Activated CD8-positive, alpha-beta T cell treated with anti-CD3 and anti-CD28 coated beads for 36 hours (primary cell): ENCODE measurements at regions not wholly inside any gene's neighbourhood (a gene's known extent, or its start where the extent isn't known, plus 50 kb on each side); places are given as distances from the start of the nearest gene placed in this dataset.

Experiments
- ATAC-seq: fragments of 200-7000 bp; cut with Tn5 transposase; one replicate; pipeline ENCODE4 v1.10.0; 2021; ENCODE audit warnings: mild to moderate bottlenecking, moderate library complexity
- CTCF ChIA-PET: fragments of 350-600 bp; sonication (Branson Sonifier 250); formaldehyde crosslinking; loops from one replicate; lab custom pipeline; 2021; ENCODE audit warnings: antibody characterized with exemption; lab: Charles Lee
- POLR2A ChIA-PET: fragments of 350-600 bp; sonication (Branson Sonifier 250); formaldehyde crosslinking; loops from one replicate; lab custom pipeline; 2021; ENCODE audit warnings: antibody characterized with exemption; lab: Charles Lee
- DNase-seq: peaks from one replicate; pipeline ENCODE4 v3.0.0-alpha.2; 2020
- H3K27ac Mint-ChIP-seq: one replicate; pipeline ENCODE4 v1.8.0; 2021; ENCODE audit warnings: mild to moderate bottlenecking, mixed read lengths
- H3K27me3 Mint-ChIP-seq: one replicate; pipeline ENCODE4 v1.8.0; 2021; ENCODE audit warnings: mixed read lengths
- H3K36me3 Mint-ChIP-seq: one replicate; pipeline ENCODE4 v1.8.0; 2021; ENCODE audit warnings: low read depth, mixed read lengths
- H3K4me1 Mint-ChIP-seq: one replicate; pipeline ENCODE4 v1.8.0; 2021; ENCODE audit warnings: low read depth, mixed read lengths
- H3K4me3 Mint-ChIP-seq: one replicate; pipeline ENCODE4 v1.8.0; 2021; ENCODE audit warnings: mild to moderate bottlenecking, moderate library complexity, mixed read lengths
- H3K9me3 Mint-ChIP-seq: one replicate; pipeline ENCODE4 v1.8.0; 2021; ENCODE audit warnings: mixed read lengths
- intact Hi-C: fragments of 100-400 bp; cut with micrococcal nuclease; formaldehyde crosslinking; loops from one replicate; pipeline ENCODE4 v1.10.0; 2022
- TF ChIP-seq, protein P1 (sequence below): fragments of 200-600 bp; IDR thresholded peaks from one replicate; pipeline ENCODE4 v1.8.0; 2022; ENCODE audit warnings: antibody characterized with exemption, mild to moderate bottlenecking

GRCh38 chr6:169883316-169883715 lies 131.9 kb downstream of the ERMARD start:
- ChIA-PET POLR2A (no interaction called here), CTCF (interaction anchor here (1.9 kb wide), 1 partner anchor 52 kb away, joined by 8 read pairs; no protein-coding TSS in a partner anchor)
- ATAC-seq, result no peak
- Mint-ChIP-seq H3K4me3 (no peak overlapping the region), H3K27me3 (peaks cover 8% of the 10 kb centered on the region), H3K36me3 (no peaks in the 10 kb centered on the region), H3K4me1 (no peaks in the 10 kb centered on the region), H3K27ac (no peak overlapping the region), H3K9me3 (no peaks in the 10 kb centered on the region)
- no peak for DNase-seq
- intact Hi-C loops, result no loop called here
- TF ChIP-seq, protein P1, sequence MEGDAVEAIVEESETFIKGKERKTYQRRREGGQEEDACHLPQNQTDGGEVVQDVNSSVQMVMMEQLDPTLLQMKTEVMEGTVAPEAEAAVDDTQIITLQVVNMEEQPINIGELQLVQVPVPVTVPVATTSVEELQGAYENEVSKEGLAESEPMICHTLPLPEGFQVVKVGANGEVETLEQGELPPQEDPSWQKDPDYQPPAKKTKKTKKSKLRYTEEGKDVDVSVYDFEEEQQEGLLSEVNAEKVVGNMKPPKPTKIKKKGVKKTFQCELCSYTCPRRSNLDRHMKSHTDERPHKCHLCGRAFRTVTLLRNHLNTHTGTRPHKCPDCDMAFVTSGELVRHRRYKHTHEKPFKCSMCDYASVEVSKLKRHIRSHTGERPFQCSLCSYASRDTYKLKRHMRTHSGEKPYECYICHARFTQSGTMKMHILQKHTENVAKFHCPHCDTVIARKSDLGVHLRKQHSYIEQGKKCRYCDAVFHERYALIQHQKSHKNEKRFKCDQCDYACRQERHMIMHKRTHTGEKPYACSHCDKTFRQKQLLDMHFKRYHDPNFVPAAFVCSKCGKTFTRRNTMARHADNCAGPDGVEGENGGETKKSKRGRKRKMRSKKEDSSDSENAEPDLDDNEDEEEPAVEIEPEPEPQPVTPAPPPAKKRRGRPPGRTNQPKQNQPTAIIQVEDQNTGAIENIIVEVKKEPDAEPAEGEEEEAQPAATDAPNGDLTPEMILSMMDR, result no peak

GRCh38 chr6:169881976-169882375 lies 130.6 kb downstream of the ERMARD start:
- H3K27me3 Mint-ChIP-seq, result peaks cover 7% of the 10 kb centered on the region
- H3K27ac Mint-ChIP-seq, result no peak overlapping the region
- DNase-seq, result no peak
- H3K4me1 Mint-ChIP-seq, result peaks cover under 1% of the 10 kb centered on the region
- no peak overlapping the region for H3K4me3 Mint-ChIP-seq
- H3K36me3 Mint-ChIP-seq, result no peaks in the 10 kb centered on the region
- ChIA-PET CTCF (interaction anchor here (1.9 kb wide), 1 partner anchor 50 kb away, joined by 8 read pairs; no protein-coding TSS in a partner anchor), POLR2A (interaction anchor here (0.6 kb wide), 1 partner anchor 657 kb away, joined by 3 read pairs; no protein-coding TSS in a partner anchor)
- TF ChIP-seq, protein P1, result no peak
- H3K9me3 Mint-ChIP-seq, result no peaks in the 10 kb centered on the region
- intact Hi-C loops, result no loop called here
- ATAC-seq, result no peak

DNA sequence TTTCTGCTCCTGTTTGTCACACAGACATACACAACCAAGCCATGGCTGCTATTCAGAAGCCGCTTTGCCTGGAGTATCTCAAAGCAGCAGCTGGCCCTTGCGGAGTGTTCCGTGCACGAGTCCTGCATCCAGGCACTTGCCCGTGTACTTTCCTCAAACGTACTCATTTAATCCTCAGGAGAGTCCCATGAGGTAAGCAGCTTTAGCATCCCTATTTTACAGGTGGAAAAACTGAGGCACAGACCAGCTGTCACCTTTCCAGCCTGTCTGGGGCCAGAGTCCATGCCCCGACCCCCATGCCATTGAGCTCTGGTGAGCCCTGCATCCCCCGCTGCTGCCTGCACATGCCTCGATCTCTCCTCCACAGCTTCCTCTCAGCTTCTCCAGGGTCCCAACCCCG lies 130.0 kb downstream of the ERMARD start:
- ChIA-PET POLR2A (interaction anchor here (0.6 kb wide), 1 partner anchor 657 kb away, joined by 3 read pairs; no protein-coding TSS in a partner anchor), CTCF (interaction anchor here (0.9 to 2.2 kb wide), 3 partner anchors 9 to 50 kb away, joined by 3 to 8 read pairs (median 6); no protein-coding TSS in a partner anchor)
- H3K36me3 Mint-ChIP-seq, result no peaks in the 10 kb centered on the region
- H3K27me3 Mint-ChIP-seq, result peaks cover 6% of the 10 kb centered on the region
- TF ChIP-seq, protein P1, result no peak
- no peak overlapping the region for H3K27ac Mint-ChIP-seq
- peaks cover 5% of the 10 kb centered on the region for H3K4me1 Mint-ChIP-seq
- intact Hi-C loops, result no loop called here
- no peak overlapping the region for H3K4me3 Mint-ChIP-seq
- no peaks in the 10 kb centered on the region for H3K9me3 Mint-ChIP-seq
- no peak for ATAC-seq
- DNase-seq, result no peak

DNA sequence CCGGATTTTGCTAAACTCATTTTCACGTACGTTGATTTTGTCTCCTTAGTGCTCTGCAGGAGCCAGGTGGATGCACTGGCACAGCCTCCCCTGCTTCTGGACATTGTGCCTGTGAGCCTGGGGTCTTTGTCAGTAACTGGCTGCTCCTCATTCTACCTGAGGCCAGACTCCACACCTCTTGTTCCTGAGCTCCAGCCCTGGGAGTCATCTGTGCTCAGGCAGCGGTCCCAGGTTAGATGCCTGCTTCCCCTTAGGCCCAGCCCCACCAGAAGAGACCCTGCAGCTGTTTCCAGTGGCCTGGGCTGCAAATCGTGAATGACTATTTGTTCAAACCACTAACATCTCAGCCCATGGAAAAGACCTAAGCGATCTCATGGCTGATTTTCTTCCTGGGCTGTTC lies 129.1 kb downstream of the ERMARD start:
- Mint-ChIP-seq H3K27ac (no peak overlapping the region), H3K27me3 (peaks cover 6% of the 10 kb centered on the region), H3K36me3 (no peaks in the 10 kb centered on the region), H3K9me3 (no peaks in the 10 kb centered on the region), H3K4me1 (peaks cover 5% of the 10 kb centered on the region), H3K4me3 (no peak overlapping the region)
- intact Hi-C loops, result no loop called here
- no peak for ATAC-seq
- no peak for DNase-seq
- ChIA-PET POLR2A (no interaction called here), CTCF (interaction anchor here (0.9 to 2.2 kb wide), 2 partner anchors 10 to 49 kb away, joined by 3 to 6 read pairs; no protein-coding TSS in a partner anchor)
- TF ChIP-seq, protein P1, result no peak

- Mint-ChIP-seq H3K9me3 (no peaks in the 10 kb centered on the region), H3K27ac (no peak overlapping the region), H3K36me3 (no peaks in the 10 kb centered on the region), H3K4me3 (no peak overlapping the region), H3K27me3 (no peaks in the 10 kb centered on the region), H3K4me1 (peaks cover 13% of the 10 kb centered on the region)
- TF ChIP-seq, protein P1, result no peak
- ATAC-seq, result no peak
- ChIA-PET CTCF (interaction anchor here (1.9 kb wide), 1 partner anchor 37 kb away, joined by 5 read pairs; no protein-coding TSS in a partner anchor), POLR2A (no interaction called here)
- no peak for DNase-seq
- intact Hi-C loops, result no loop called here
Measured at GRCh38 chr6:169869301-169869700, 117.9 kb downstream of the ERMARD start.
